ENCODE measurements at regions not wholly inside any gene's neighbourhood (a gene's known extent, or its start where the extent isn't known, plus 50 kb on each side); places are given as distances from the start of the nearest gene placed in this dataset.

DNA sequence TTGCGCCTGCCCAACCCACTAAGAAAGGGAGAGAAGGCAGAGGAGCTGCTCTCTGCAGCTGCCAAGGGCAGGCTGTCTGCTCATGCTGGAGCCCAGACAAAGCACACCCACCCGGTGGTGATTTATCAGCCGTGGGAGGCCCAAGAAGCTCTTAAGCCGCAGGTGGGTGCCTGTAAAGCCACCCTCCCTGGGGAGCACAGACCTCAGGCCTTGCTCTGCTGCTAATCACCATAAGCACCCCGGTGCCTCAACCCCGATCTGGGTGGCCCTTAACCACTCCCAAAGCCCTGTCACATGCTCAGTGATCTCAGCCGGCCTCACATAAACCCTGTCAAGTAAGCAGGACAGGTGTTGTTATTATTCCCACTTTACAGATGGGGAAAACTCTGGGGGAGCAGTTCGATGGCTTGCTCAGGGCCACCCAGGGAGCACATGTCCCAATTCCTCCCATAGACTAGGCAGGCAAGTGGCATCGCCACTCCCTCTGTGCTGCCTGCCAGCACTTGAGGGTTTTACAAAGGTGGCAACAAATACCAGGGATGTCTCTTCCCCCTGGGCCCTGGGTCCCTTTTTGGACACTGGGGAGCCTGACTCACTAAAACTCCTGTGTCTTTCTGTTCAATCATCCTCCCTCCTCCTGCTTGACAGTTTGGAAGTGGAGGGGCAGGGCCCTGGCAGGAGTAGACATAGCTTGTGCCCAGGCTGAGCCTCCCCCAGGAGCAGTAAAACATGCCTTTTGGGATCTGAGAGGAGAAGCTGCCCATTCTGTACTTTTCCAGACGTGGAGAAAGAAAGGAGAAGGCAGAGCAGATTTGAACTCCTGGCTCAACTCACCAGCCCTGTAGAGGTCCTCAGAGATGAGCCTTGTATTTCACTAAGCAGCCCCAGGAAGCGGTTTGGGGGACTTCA lies 299.3 kb downstream of the SOX9 start:
- no peak for FAIRE-seq
- no peak for DNase-seq (ENCODE audit: insufficient read length, low spot score)
- no peak for TF ChIP-seq CTCF (IDR thresholded peaks at IDR 0.05; ENCODE audit: insufficient read depth, missing control alignments)

- no peak for TF ChIP-seq CTCF (IDR thresholded peaks at IDR 0.05; ENCODE audit: insufficient read depth, missing control alignments)
Measured at GRCh38 chr17:72420775-72421127, 299.9 kb downstream of the SOX9 start.

DNA sequence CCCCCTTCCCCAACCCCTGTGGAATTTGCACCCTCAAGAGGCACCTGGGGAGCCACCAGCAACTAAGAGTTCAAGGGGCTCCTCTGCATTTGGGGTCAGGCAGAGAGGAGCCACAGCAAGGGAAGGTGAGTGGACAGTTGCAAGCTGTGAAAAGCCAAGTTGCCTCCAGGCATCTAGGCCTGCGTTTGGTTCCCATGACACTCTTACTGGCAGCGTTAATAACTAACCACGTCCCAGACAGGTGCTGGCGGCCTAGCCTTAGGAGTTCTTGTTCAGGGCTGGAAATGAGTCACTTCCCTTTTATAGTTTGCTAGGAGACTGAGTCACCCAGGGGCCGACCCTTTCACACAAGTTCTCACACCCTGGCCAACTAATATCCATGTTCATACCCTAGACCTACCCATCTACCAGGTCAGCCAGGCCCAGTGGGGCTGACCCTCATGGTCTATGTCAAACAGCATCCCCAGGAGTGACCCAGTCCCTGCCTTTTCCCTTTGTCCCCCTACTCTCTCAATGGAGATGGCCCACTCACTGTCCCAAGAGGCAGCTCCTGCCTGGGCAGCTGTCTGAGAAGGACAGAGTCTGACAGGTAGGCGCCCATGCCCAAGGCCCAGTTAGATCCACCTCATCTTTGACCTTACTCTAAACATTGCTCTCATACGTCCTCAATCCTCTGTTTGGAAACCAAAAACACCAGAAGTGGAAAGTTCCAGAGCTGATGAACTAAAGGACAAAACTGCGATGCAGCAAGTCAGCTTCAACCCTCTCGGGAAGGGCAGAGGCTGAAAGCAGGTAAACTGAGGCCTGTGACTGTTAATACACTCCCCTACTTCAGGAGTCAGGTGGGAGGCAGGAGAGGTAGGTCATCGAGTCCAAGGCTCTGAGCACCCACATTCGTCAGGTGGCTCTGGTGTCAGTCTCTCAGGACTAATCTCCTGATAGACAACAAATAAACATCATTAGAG lies 300.6 kb downstream of the SOX9 start:
- DNase-seq (ENCODE audit: insufficient read length, low spot score) (no peak), FAIRE-seq (no peak)
- TF ChIP-seq CTCF (IDR thresholded peaks at IDR 0.05; ENCODE audit: insufficient read depth, missing control alignments), result no peak

More at GRCh38 chr17:72420775-72421127, 299.9 kb downstream of the SOX9 start:
- DNase-seq (ENCODE audit: insufficient read length, low spot score) (no peak), FAIRE-seq (no peak)

DNA sequence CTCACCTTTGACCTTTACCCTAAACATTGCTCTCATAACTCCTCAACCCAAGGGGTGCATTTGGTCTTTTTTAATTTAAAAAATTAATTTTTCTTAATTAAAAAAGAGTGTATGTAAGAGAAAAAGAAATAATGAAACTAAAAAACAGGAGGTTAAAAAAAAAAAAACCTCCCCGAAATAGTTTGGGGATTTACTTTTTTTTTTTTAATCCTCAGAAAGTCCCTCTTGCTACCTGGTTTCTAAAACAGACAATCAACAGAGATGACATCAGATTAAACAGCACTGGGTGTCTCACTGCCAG lies 301.3 kb downstream of the SOX9 start:
- DNase-seq (ENCODE audit: insufficient read length, low spot score) (no peak), FAIRE-seq (no peak)
- no peak for TF ChIP-seq CTCF (IDR thresholded peaks at IDR 0.05; ENCODE audit: insufficient read depth, missing control alignments)

GRCh38 chr17:72422505-72423285 lies 301.9 kb downstream of the SOX9 start:
- no peak for DNase-seq (ENCODE audit: insufficient read length, low spot score)
- no peak for TF ChIP-seq CTCF (IDR thresholded peaks at IDR 0.05; ENCODE audit: insufficient read depth, missing control alignments)
- no peak for FAIRE-seq

GRCh38 chr17:72423286-72423589 lies 302.4 kb downstream of the SOX9 start:
- no peak for DNase-seq (ENCODE audit: insufficient read length, low spot score)
- FAIRE-seq, result no peak
- no peak for TF ChIP-seq CTCF (IDR thresholded peaks at IDR 0.05; ENCODE audit: insufficient read depth, missing control alignments)
